H1 (cell line): ENCODE measurements at regions not wholly inside any gene's neighbourhood (a gene's known extent, or its start where the extent isn't known, plus 50 kb on each side); places are given as distances from the start of the nearest gene placed in this dataset.
"Not testable (repeated sequence)": the region's sequence is repeated elsewhere in the genome, so short reads cannot be mapped to it uniquely, and the experiment has no call there.

Experiments used
- CHD2 ChIP-seq: IDR thresholded peaks from 2 replicates; pipeline ENCODE4 v1.6.1; 2012; ENCODE audit warnings: low read length, improper control_type of control experiment
- EGR1 ChIP-seq: IDR thresholded peaks from 2 replicates; pipeline ENCODE4 v1.6.1; 2011; ENCODE audit warnings: low read depth, low read length, borderline replicate concordance
- EP300 ChIP-seq, 2 experiments: IDR thresholded peaks; 1 replicate in 1 of 2; 2 replicates in 1 of 2; pipeline ENCODE4 v1.6.1; 2011 to 2012; ENCODE audit warnings: low read depth in 2 of 2, low read length in 2 of 2, mild to moderate bottlenecking in 2 of 2, borderline replicate concordance in 1 of 2, inconsistent platforms in 1 of 2, moderate library complexity in 1 of 2
- KDM5A ChIP-seq: fragments of 200-600 bp; IDR thresholded peaks from 2 replicates; pipeline ENCODE4 v1.7.1; 2012; ENCODE audit warnings: mild to moderate bottlenecking, low read length, inconsistent platforms, mixed read lengths
- NRF1 ChIP-seq: IDR thresholded peaks from 2 replicates; pipeline ENCODE4 v1.6.1; 2011; ENCODE audit warnings: mild to moderate bottlenecking, low read depth, low read length, improper control_type of control experiment
- POLR2A ChIP-seq, 2 experiments: IDR thresholded peaks; 1 replicate in 1 of 2; 2 replicates in 1 of 2; pipeline ENCODE4 v1.6.1; 2011; ENCODE audit warnings: low read depth in 2 of 2, low read length in 2 of 2, mild to moderate bottlenecking in 2 of 2; ENCODE audit errors: control extremely low read depth in 1 of 2
- POLR2AphosphoS5 ChIP-seq: IDR thresholded peaks from 2 replicates; pipeline ENCODE4 v1.6.1; 2011; ENCODE audit warnings: low read depth, low read length
- SRF ChIP-seq: IDR thresholded peaks from 2 replicates; pipeline ENCODE4 v1.6.1; 2011; ENCODE audit warnings: mild to moderate bottlenecking, low read depth, low read length, moderate library complexity
- TF ChIP-seq, protein P1 (sequence below), 3 experiments: IDR thresholded peaks; 1 replicate in 2 of 3; 2 replicates in 1 of 3; pipeline versions ENCODE4 v1.5.1 to v1.6.1; 2011; ENCODE audit warnings: low read length in 3 of 3, mild to moderate bottlenecking in 3 of 3, inconsistent platforms in 2 of 3, low read depth in 1 of 3, moderate library complexity in 1 of 3; ENCODE audit not compliant: insufficient read depth in 1 of 3; ENCODE audit errors: control extremely low read depth in 1 of 3

GRCh38 chr7:128596336-128597128 lies 75.6 kb upstream of the GARIN1A start:
- not testable (repeated sequence) for TF ChIP-seq KDM5A; NRF1; CHD2; POLR2AphosphoS5; POLR2A (IDR thresholded peaks at IDR 0.05; ENCODE audit: control extremely low read depth in 1 of 2, low read depth in 2 of 2, low read length in 2 of 2); EGR1; SRF; EP300 (IDR thresholded peaks at IDR 0.05; ENCODE audit: borderline replicate concordance in 1 of 2, low read depth in 2 of 2, low read length in 2 of 2)
- TF ChIP-seq, protein P1, sequence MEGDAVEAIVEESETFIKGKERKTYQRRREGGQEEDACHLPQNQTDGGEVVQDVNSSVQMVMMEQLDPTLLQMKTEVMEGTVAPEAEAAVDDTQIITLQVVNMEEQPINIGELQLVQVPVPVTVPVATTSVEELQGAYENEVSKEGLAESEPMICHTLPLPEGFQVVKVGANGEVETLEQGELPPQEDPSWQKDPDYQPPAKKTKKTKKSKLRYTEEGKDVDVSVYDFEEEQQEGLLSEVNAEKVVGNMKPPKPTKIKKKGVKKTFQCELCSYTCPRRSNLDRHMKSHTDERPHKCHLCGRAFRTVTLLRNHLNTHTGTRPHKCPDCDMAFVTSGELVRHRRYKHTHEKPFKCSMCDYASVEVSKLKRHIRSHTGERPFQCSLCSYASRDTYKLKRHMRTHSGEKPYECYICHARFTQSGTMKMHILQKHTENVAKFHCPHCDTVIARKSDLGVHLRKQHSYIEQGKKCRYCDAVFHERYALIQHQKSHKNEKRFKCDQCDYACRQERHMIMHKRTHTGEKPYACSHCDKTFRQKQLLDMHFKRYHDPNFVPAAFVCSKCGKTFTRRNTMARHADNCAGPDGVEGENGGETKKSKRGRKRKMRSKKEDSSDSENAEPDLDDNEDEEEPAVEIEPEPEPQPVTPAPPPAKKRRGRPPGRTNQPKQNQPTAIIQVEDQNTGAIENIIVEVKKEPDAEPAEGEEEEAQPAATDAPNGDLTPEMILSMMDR (IDR thresholded peaks at IDR 0.05; ENCODE audit: control extremely low read depth in 1 of 3, insufficient read depth in 1 of 3, low read depth in 1 of 3, low read length in 3 of 3) = not testable (repeated sequence)
